HG03432 (cell line): ENCODE measurements at regions not wholly inside any gene's neighbourhood (a gene's known extent, or its start where the extent isn't known, plus 50 kb on each side); places are given as distances from the start of the nearest gene placed in this dataset.

Source experiments
- ATAC-seq: cut with Tn5 transposase; IDR thresholded peaks from one replicate; pipeline ENCODE4 v1.9.1; 2021; ENCODE audit warnings: mild to moderate bottlenecking, moderate library complexity; ENCODE audit not compliant: unreplicated experiment

GRCh38 chr3:16048435-16049318 lies 125.8 kb upstream of the GALNT15 start:
- ATAC-seq = peak; percentile 99

GRCh38 chr3:16050641-16051467 lies 123.6 kb upstream of the GALNT15 start:
- no peak for ATAC-seq

GRCh38 chr3:16051691-16052090 lies 122.8 kb upstream of the GALNT15 start:
- no peak for ATAC-seq

GRCh38 chr3:16052964-16053363 lies 121.5 kb upstream of the GALNT15 start:
- ATAC-seq = no peak

GRCh38 chr3:16053794-16054193 lies 120.7 kb upstream of the GALNT15 start:
- ATAC-seq = no peak

GRCh38 chr3:16055606-16056211 lies 118.8 kb upstream of the GALNT15 start:
- ATAC-seq = no peak

GRCh38 chr3:16056217-16056616 lies 118.3 kb upstream of the GALNT15 start:
- no peak for ATAC-seq

- ATAC-seq = no peak
Measured at GRCh38 chr3:16058521-16058920, 116.0 kb upstream of the GALNT15 start.

- no peak for ATAC-seq
Measured at GRCh38 chr3:16059081-16059537, 115.4 kb upstream of the GALNT15 start.

GRCh38 chr3:16059711-16060357 lies 114.6 kb upstream of the GALNT15 start:
- ATAC-seq = no peak

GRCh38 chr3:16060358-16060852 lies 114.1 kb upstream of the GALNT15 start:
- ATAC-seq = no peak

- ATAC-seq = no peak
Measured at GRCh38 chr3:16060945-16061344, 113.5 kb upstream of the GALNT15 start.

- no peak for ATAC-seq
Measured at GRCh38 chr3:16061491-16061890, 113.0 kb upstream of the GALNT15 start.

GRCh38 chr3:16063603-16064002 lies 110.9 kb upstream of the GALNT15 start:
- no peak for ATAC-seq

GRCh38 chr3:16064642-16065414 lies 109.7 kb upstream of the GALNT15 start:
- no peak for ATAC-seq

- ATAC-seq = no peak
Measured at GRCh38 chr3:16066545-16066944, 107.9 kb upstream of the GALNT15 start.

- ATAC-seq = no peak
Measured at GRCh38 chr3:16066975-16067374, 107.5 kb upstream of the GALNT15 start.

GRCh38 chr3:16067837-16068471 lies 106.5 kb upstream of the GALNT15 start:
- ATAC-seq = no peak

GRCh38 chr3:16069149-16069922 lies 105.1 kb upstream of the GALNT15 start:
- no peak for ATAC-seq
